ENCODE measurements at regions not wholly inside any gene's neighbourhood (a gene's known extent, or its start where the extent isn't known, plus 50 kb on each side); places are given as distances from the start of the nearest gene placed in this dataset.

GRCh38 chr2:14123436-14124103 lies 508.9 kb upstream of the LRATD1 start:
- DNase-seq (ENCODE audit: low spot score) = no peak
- no peak overlapping the region for H3K4me3 ChIP-seq (ENCODE audit: low read length in 2 of 2)
- WGBS, 2 donors (ENCODE audit: extremely low coverage in 2 of 2, insufficient read length in 2 of 2, insufficient replicate concordance in 1 of 2) = no CpG with 5 or more reads among the region's 6 CpGs

GRCh38 chr2:14125624-14126293 lies 506.8 kb upstream of the LRATD1 start:
- Histone ChIP-seq H3K14ac (ENCODE audit: low read length) (no peak overlapping the region), H2BK5ac (ENCODE audit: low read length) (no peak overlapping the region), H2AK5ac (ENCODE audit: low read depth, low read length) (no peak overlapping the region), H2BK15ac (ENCODE audit: low read length) (no peak overlapping the region), H3K23ac (ENCODE audit: low read depth, low read length, poor library complexity) (no peak overlapping the region), H3K27ac (replicated peaks; ENCODE audit: low read length) (no peak overlapping the region), H3K4me1 (ENCODE audit: control insufficient read depth in 2 of 2, insufficient read depth in 1 of 2, low read depth in 1 of 2, low read length in 2 of 2) (peaks cover 0 to 6% of the 10 kb centered on the region in 2 donors), H3K4me3 (ENCODE audit: low read length in 2 of 2) (no peak overlapping the region), H3K9me3 (replicated peaks in 1 of 2; ENCODE audit: control insufficient read depth in 2 of 2, insufficient read depth in 1 of 2, low read depth in 1 of 2, low read length in 2 of 2) (peaks cover 0 to 2% of the 10 kb centered on the region in 2 donors), H2BK120ac (ENCODE audit: low read depth, low read length) (no peak overlapping the region), H3K4me2 (ENCODE audit: insufficient read depth, low read length, poor library complexity, severe bottlenecking) (no peak overlapping the region), H4K8ac (ENCODE audit: low read depth, low read length) (no peak overlapping the region), H4K91ac (ENCODE audit: low read depth, low read length, poor library complexity) (no peak overlapping the region), H3K18ac (ENCODE audit: low read length) (peak overlapping the region; percentile 28), H3K9ac (ENCODE audit: low read depth, low read length, poor library complexity) (no peak overlapping the region), H2AFZ (ENCODE audit: low read length) (no peak overlapping the region), H3K4ac (ENCODE audit: low read length) (no peak overlapping the region), H3K79me1 (ENCODE audit: low read depth, low read length) (no peaks in the 10 kb centered on the region), H3K36me3 (replicated peaks in 1 of 2; ENCODE audit: control insufficient read depth in 2 of 2, insufficient read depth in 2 of 2, low read length in 2 of 2) (no peaks in the 10 kb centered on the region), H3K27me3 (ENCODE audit: control insufficient read depth in 3 of 3, insufficient read depth in 3 of 3, low read depth in 1 of 3, low read length in 3 of 3) (no peaks in the 10 kb centered on the region), H2BK12ac (ENCODE audit: low read length) (no peak overlapping the region)
- DNase-seq (ENCODE audit: low spot score) = no peak
- no CpG with 5 or more reads among the region's 7 CpGs for whole genome bisulfite sequencing, 2 donors (ENCODE audit: extremely low coverage in 2 of 2, insufficient read length in 2 of 2, insufficient replicate concordance in 1 of 2)

More at GRCh38 chr2:14123436-14124103, 508.9 kb upstream of the LRATD1 start:
- no peak overlapping the region for H4K8ac ChIP-seq (ENCODE audit: low read depth, low read length)
- peaks cover 0 to 2% of the 10 kb centered on the region in 2 donors for H3K9me3 ChIP-seq (replicated peaks in 1 of 2; ENCODE audit: control insufficient read depth in 2 of 2, insufficient read depth in 1 of 2, low read depth in 1 of 2, low read length in 2 of 2)
- no peak overlapping the region for H2BK15ac ChIP-seq (ENCODE audit: low read length)
- H3K14ac ChIP-seq (ENCODE audit: low read length) = no peak overlapping the region
- no peak overlapping the region for H2BK12ac ChIP-seq (ENCODE audit: low read length)
- H3K27me3 ChIP-seq (ENCODE audit: control insufficient read depth in 3 of 3, insufficient read depth in 3 of 3, low read depth in 1 of 3, low read length in 3 of 3) = no peaks in the 10 kb centered on the region
- no peak overlapping the region for H3K23ac ChIP-seq (ENCODE audit: low read depth, low read length, poor library complexity)
- H2AK5ac ChIP-seq (ENCODE audit: low read depth, low read length) = no peak overlapping the region
- no peak overlapping the region for H2BK120ac ChIP-seq (ENCODE audit: low read depth, low read length)
- peaks cover 0 to 8% of the 10 kb centered on the region in 2 donors for H3K4me1 ChIP-seq (ENCODE audit: control insufficient read depth in 2 of 2, insufficient read depth in 1 of 2, low read depth in 1 of 2, low read length in 2 of 2)
- no peaks in the 10 kb centered on the region for H3K79me1 ChIP-seq (ENCODE audit: low read depth, low read length)
- no peak overlapping the region for H3K4me2 ChIP-seq (ENCODE audit: insufficient read depth, low read length, poor library complexity, severe bottlenecking)
- H3K27ac ChIP-seq (replicated peaks; ENCODE audit: low read length) = no peak overlapping the region
- no peak overlapping the region for H3K4ac ChIP-seq (ENCODE audit: low read length)
- no peak overlapping the region for H3K9ac ChIP-seq (ENCODE audit: low read depth, low read length, poor library complexity)
- H4K91ac ChIP-seq (ENCODE audit: low read depth, low read length, poor library complexity) = no peak overlapping the region
- H2BK5ac ChIP-seq (ENCODE audit: low read length) = no peak overlapping the region
- H3K36me3 ChIP-seq (replicated peaks in 1 of 2; ENCODE audit: control insufficient read depth in 2 of 2, insufficient read depth in 2 of 2, low read length in 2 of 2) = no peaks in the 10 kb centered on the region
- no peak overlapping the region for H2AFZ ChIP-seq (ENCODE audit: low read length)
- no peak overlapping the region for H3K18ac ChIP-seq (ENCODE audit: low read length)

GRCh38 chr2:14126846-14127245 lies 505.7 kb upstream of the LRATD1 start:
- no peak overlapping the region for H3K4me2 ChIP-seq (ENCODE audit: insufficient read depth, low read length, poor library complexity, severe bottlenecking)
- no peaks in the 10 kb centered on the region for H3K36me3 ChIP-seq (replicated peaks in 1 of 2; ENCODE audit: control insufficient read depth in 2 of 2, insufficient read depth in 2 of 2, low read length in 2 of 2)
- H3K23ac ChIP-seq (ENCODE audit: low read depth, low read length, poor library complexity) = no peak overlapping the region
- H3K18ac ChIP-seq (ENCODE audit: low read length) = no peak overlapping the region
- no peak overlapping the region for H2BK12ac ChIP-seq (ENCODE audit: low read length)
- H3K79me1 ChIP-seq (ENCODE audit: low read depth, low read length) = no peaks in the 10 kb centered on the region
- no peak overlapping the region for H3K4ac ChIP-seq (ENCODE audit: low read length)
- H3K27me3 ChIP-seq (ENCODE audit: control insufficient read depth in 3 of 3, insufficient read depth in 3 of 3, low read depth in 1 of 3, low read length in 3 of 3) = no peaks in the 10 kb centered on the region
- H3K9ac ChIP-seq (ENCODE audit: low read depth, low read length, poor library complexity) = no peak overlapping the region
- no peak overlapping the region for H2BK120ac ChIP-seq (ENCODE audit: low read depth, low read length)
- no peak overlapping the region for H3K4me3 ChIP-seq (ENCODE audit: low read length in 2 of 2)
- H2BK15ac ChIP-seq (ENCODE audit: low read length) = no peak overlapping the region
- no peak overlapping the region for H3K27ac ChIP-seq (replicated peaks; ENCODE audit: low read length)
- no peak overlapping the region for H3K14ac ChIP-seq (ENCODE audit: low read length)
- H3K9me3 ChIP-seq (replicated peaks in 1 of 2; ENCODE audit: control insufficient read depth in 2 of 2, insufficient read depth in 1 of 2, low read depth in 1 of 2, low read length in 2 of 2) = peaks cover 0 to 2% of the 10 kb centered on the region in 2 donors
- peaks cover 0 to 6% of the 10 kb centered on the region in 2 donors for H3K4me1 ChIP-seq (ENCODE audit: control insufficient read depth in 2 of 2, insufficient read depth in 1 of 2, low read depth in 1 of 2, low read length in 2 of 2)
- no peak overlapping the region for H2BK5ac ChIP-seq (ENCODE audit: low read length)
- H2AFZ ChIP-seq (ENCODE audit: low read length) = no peak overlapping the region
- no peak for DNase-seq (ENCODE audit: low spot score)
- no peak overlapping the region for H4K8ac ChIP-seq (ENCODE audit: low read depth, low read length)
- H2AK5ac ChIP-seq (ENCODE audit: low read depth, low read length) = no peak overlapping the region
- no CpG with 5 or more reads among the region's 2 CpGs for WGBS, 2 donors (ENCODE audit: extremely low coverage in 2 of 2, insufficient read length in 2 of 2, insufficient replicate concordance in 1 of 2)
- no peak overlapping the region for H4K91ac ChIP-seq (ENCODE audit: low read depth, low read length, poor library complexity)

GRCh38 chr2:14127765-14128164 lies 504.8 kb upstream of the LRATD1 start:
- Histone ChIP-seq H2BK15ac (ENCODE audit: low read length) (no peak overlapping the region), H4K8ac (ENCODE audit: low read depth, low read length) (no peak overlapping the region), H3K27me3 (ENCODE audit: control insufficient read depth in 3 of 3, insufficient read depth in 3 of 3, low read depth in 1 of 3, low read length in 3 of 3) (no peaks in the 10 kb centered on the region), H3K23ac (ENCODE audit: low read depth, low read length, poor library complexity) (no peak overlapping the region), H4K91ac (ENCODE audit: low read depth, low read length, poor library complexity) (no peak overlapping the region), H3K4me2 (ENCODE audit: insufficient read depth, low read length, poor library complexity, severe bottlenecking) (no peak overlapping the region), H2BK120ac (ENCODE audit: low read depth, low read length) (no peak overlapping the region), H3K14ac (ENCODE audit: low read length) (no peak overlapping the region), H3K27ac (replicated peaks; ENCODE audit: low read length) (no peak overlapping the region), H3K9ac (ENCODE audit: low read depth, low read length, poor library complexity) (no peak overlapping the region), H2BK12ac (ENCODE audit: low read length) (no peak overlapping the region), H2AFZ (ENCODE audit: low read length) (no peak overlapping the region), H3K36me3 (replicated peaks in 1 of 2; ENCODE audit: control insufficient read depth in 2 of 2, insufficient read depth in 2 of 2, low read length in 2 of 2) (no peaks in the 10 kb centered on the region), H3K4me1 (ENCODE audit: control insufficient read depth in 2 of 2, insufficient read depth in 1 of 2, low read depth in 1 of 2, low read length in 2 of 2) (peaks cover 0 to 6% of the 10 kb centered on the region in 2 donors), H3K4ac (ENCODE audit: low read length) (no peak overlapping the region), H2BK5ac (ENCODE audit: low read length) (no peak overlapping the region), H2AK5ac (ENCODE audit: low read depth, low read length) (no peak overlapping the region), H3K4me3 (ENCODE audit: low read length in 2 of 2) (peak overlapping the region in 1 of 2 donors; percentile 35), H3K18ac (ENCODE audit: low read length) (no peak overlapping the region), H3K79me1 (ENCODE audit: low read depth, low read length) (no peaks in the 10 kb centered on the region), H3K9me3 (replicated peaks in 1 of 2; ENCODE audit: control insufficient read depth in 2 of 2, insufficient read depth in 1 of 2, low read depth in 1 of 2, low read length in 2 of 2) (peaks cover 0 to 2% of the 10 kb centered on the region in 2 donors)
- DNase-seq (ENCODE audit: low spot score) = no peak
- no CpG with 5 or more reads among the region's 3 CpGs for WGBS, 2 donors (ENCODE audit: extremely low coverage in 2 of 2, insufficient read length in 2 of 2, insufficient replicate concordance in 1 of 2)

Measured in neuronal stem cell (in vitro differentiated cells).